ENCODE measurements at regions not wholly inside any gene's neighbourhood (a gene's known extent, or its start where the extent isn't known, plus 50 kb on each side); places are given as distances from the start of the nearest gene placed in this dataset.

- no peak for TF ChIP-seq ZNF302 (CRISPR knock-in tag; IDR thresholded peaks at IDR 0.05)
- TF ChIP-seq FOSB (CRISPR knock-in tag; IDR thresholded peaks at IDR 0.05): no peak
- no peak for TF ChIP-seq PHF8 (IDR thresholded peaks at IDR 0.05; ENCODE audit: borderline replicate concordance, low read depth)
- TF ChIP-seq MAFK (IDR thresholded peaks at IDR 0.05; ENCODE audit: partially characterized antibody): no peak
- TF ChIP-seq MAX (IDR thresholded peaks at IDR 0.05): no peak
- no peak for TF ChIP-seq CTCF (IDR thresholded peaks at IDR 0.05)
- TF ChIP-seq POLR2A (IDR thresholded peaks at IDR 0.05; ENCODE audit: low read length): no peak
- TF ChIP-seq MAZ (IDR thresholded peaks at IDR 0.05; ENCODE audit: borderline replicate concordance, low read depth, low read length): no peak
- no peak for TF ChIP-seq JUN (IDR thresholded peaks at IDR 0.05)
- TF ChIP-seq REST (IDR thresholded peaks at IDR 0.05): no peak
- no peak for TF ChIP-seq ELK1 (IDR thresholded peaks at IDR 0.05; ENCODE audit: low read depth, low read length)
Observed at GRCh38 chrX:4550018-4550417, 836.6 kb upstream of the PRKX start.

Data from A549 (cell line).